ENCODE measurements at regions not wholly inside any gene's neighbourhood (a gene's known extent, or its start where the extent isn't known, plus 50 kb on each side); places are given as distances from the start of the nearest gene placed in this dataset.
"Not testable (repeated sequence)": the region's sequence is repeated elsewhere in the genome, so short reads cannot be mapped to it uniquely, and the experiment has no call there.

DNA sequence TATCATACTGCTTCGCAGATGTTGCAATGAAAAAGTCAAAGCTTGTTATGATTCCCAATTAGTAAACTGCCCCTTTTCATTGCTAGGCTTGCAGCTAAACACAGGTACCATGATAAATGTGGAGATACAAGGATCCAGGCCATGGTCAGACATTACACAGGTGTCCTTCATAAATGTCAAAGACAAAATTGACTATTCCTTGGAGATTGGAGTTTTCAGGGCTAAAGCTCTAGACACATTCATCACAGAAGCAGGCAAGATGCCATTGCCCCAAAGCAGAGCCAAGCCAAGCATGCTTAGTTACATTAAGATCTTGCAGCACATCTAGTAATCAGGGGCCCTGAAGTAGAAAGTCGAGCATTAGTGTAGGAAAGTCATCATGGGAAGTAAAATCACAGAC, 111.3 kb upstream of the INTU start:
- no peak for FAIRE-seq

DNA sequence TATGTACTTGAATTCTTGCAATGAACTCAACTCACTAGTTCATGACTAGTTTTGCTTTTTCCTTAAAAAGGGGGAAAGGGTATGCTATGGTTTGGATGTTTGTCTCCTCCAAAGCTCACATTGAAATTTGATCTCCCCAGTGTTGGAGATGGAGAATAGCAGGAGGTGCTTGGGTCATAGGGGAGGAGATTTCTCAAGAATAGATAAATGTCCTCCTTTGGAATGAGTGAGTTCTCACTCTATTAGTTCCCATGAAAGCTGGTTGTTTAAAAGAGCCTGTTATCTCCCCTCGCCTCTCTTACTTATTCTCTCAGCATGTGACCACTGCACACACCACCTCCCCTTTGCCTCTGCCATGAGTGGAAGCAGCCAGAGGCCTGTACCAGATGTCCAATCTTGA, 109.4 kb upstream of the INTU start:
- no peak for FAIRE-seq

DNA sequence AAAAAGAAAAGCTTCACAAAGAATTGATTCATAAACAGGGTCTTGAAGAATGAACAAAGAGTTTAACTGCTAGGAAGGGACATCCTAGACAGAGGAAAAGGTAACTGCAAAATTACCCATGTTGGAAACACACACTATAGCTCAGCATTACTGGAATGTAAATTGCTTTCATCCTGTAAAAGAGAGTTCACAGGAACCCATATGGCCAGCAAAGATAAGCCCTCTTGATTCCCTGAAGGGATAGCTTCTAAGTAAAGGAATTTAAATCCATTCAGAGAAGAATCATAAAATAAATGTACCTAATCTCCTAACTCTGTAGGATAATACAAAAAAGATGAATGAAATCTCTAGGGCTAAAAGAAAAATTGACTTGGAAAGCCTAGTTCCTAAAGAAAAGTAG, 107.1 kb upstream of the INTU start:
- no peak for FAIRE-seq

DNA sequence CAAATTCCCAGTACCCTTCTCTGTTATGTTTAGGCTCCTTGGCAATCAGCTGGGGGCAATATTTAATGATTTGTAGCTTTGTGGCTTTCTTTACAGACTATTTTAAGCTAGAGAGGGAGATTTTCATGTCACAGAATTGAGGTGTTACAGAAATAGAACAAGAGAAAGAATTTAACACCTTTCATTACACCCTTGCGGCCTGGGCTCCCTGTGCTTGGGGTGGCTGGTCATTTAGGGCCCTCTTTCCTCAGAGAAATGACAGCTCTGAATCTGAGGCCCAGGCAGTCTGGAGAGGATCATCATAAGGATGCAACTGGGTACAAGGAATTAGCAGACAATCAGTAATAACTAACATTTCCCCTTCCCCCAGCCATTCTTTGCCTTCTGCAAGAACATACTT, 104.5 kb upstream of the INTU start:
- no peak for FAIRE-seq

DNA sequence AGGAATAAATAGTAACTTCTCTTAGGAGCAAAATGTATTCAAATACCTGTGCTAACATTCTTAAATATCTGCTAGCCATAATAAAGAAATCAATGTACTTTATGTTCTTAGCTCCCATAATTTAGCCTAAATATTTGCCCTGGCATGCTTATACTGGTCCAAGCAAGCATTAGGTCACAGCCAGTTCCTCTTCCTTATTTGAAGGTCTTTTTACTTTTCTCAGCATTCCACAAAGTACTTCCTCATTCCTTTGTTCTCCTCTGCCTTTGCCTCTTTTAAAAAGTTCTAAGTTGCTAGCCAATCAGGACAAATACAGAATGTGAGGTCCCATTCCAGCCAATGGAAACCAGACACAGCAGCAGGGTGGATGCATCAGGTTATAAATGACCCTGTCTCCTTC, 102.9 kb upstream of the INTU start:
- not testable (repeated sequence) for FAIRE-seq

DNA sequence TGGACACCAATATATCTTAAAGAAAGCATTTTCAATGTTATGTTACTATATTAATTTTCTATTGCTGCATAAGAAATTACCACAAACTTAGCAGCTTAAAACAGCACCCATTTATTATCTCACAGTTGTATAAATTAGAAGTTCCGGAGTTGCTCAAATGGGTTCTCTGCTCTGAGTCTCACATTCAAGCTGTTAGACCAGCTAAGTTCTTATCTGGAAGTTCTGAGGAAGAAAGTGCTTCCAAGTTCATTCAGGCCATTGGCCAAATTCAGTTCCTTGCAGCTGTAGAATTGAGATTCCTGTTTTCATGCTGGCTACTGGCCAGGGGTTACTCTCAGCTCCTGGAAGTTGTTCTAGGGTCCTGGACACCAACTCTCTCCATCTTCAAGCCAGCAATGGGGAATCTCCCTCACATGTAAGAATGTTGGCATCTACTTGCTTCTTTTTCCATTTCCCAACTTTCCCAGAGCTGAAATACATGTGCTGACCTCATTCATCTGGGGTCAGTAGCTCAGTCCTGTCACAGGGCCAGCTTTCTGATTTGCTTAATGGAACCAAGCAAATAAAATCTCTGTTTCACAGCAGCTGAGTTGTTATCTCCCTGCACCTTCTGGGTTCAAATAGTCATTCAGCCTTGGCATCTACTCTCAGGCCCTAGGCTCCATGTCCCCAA, 99.6 kb upstream of the INTU start:
- FAIRE-seq, result no peak

DNA sequence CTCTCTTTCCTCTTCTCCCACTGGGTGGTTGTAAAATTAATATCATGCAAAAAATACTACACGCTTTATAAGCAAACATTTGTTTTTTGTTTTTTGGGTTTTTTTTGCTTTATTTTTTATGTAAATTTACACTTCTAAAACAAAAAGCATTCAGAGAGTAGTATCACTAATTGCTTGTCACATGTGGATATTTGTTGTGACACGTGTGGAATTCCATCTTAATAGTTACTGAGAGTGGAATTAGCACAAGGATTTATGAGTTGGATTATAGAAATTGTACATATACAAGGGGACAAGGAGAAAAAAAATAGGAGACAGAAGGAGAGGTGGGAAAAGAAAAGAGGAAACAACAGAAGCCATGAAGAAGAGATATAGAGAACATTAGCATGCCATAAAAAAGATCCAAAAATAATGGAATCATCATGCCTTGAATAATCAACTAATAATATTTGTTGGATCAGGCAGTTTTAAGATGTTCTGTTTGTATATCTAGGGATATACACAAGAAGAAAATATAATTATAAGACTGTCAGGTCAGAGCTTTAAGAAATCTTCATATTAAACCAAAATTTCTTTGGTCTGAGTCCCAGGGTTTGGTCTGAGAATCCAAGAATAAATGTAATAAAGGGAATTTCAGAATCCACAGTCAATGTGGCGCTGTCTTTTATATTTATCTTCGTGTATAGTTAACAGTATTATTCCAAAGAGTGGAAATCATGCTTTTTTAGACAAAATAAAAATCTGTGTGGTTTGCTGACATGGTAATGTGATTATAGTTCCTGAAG, 98.5 kb upstream of the INTU start:
- FAIRE-seq, result no peak

DNA sequence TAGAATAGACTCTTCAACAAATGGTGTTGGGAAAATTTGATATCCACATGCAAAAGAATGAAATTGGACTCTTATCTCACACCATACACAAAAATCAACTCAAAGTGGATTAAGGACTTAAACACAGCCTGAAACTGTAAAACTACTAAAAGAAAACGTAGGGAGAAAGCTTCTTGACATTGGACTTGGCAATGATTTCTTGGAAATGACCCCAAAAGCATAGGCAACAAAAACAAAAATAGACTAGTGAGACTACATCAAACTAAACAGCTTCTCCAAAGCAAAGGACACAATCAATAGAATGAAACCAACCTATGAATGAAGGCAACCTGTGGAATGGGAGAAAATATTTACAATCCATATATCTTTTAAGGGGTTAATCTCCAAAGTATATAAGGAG, 94.7 kb upstream of the INTU start:
- FAIRE-seq, result no peak

DNA sequence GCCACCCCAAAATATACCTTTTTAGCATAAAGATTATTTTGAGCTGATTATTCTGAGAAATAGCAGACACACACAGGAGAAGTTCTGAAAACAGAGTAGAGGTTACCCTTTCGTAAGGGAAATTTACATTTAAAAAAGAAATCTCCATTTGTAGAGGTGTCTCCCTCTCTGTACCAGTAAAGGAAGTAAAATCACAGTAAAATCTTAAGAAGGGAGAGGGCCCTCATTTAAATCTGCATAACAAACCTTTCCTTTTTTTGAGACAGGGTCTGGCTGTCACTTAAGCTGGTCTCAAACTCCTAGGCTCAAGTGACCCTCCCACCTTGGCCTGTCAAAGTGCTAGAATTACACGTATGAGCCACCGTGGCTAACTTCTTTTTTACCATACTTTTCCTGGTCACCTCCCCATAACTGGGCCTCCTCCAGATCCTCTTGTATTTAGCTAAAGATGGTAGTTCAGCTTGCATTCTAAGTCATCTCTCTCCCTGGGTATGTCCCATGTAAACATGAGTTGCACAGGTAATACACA, 92.2 kb upstream of the INTU start:
- FAIRE-seq, result no peak

DNA sequence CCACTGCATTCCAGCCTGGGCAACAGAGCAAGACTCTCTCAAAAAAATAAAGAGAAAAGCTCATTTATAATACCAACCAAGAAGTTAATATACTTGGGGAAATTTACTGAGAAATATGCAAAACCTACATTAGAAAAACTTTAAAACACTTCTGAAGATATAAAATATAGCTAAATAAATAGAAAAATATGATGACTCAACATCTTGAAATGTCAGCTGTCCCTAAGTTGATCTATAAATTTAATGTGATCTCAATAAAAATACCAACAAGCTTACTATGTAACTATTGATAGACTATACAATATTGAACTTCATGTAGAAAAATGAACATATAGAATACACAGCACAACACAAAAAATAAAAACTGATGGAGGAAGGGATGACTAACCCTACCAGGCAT, 87.5 kb upstream of the INTU start:
- no peak for FAIRE-seq

DNA sequence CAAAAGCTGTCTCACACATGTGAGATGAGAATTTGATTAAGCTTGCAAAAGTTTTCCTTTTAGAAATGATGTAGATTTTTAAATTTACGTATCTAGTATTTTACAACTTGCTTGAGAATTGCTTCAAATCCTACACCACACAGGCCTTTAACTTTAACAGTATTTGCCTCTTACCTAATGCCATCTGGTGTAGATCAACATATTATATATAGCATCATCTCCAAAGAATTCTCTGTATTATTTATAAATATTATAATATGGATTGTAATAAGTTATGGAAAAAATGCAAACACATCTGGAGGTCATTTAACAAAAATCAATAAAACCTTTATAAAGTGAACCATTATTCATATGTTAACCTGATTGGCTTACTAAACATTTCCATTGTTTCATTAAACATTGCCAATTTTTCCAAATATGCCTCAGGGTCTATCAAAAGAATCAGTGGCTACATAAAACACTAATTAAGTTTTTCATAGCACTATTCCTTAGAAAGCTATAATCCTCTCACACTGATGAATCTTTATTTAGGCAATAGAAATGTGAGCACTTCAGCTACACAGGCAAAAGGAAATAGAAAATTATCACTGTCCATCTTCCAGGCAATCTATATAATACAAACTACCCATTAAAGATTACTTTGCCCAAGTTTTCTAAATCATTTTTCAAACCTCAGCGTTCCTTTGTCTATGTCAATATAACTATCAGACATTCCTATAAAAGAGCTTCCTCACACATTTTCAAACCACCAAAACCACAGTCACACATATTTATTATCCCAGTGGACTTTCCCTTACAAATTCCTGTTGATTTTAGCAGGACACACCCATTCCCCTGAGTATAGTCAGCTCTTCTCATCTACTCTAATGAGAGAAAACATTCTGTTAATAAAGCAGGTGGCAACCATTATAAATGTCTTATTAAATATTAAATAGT, 83.5 kb upstream of the INTU start:
- no peak for FAIRE-seq

DNA sequence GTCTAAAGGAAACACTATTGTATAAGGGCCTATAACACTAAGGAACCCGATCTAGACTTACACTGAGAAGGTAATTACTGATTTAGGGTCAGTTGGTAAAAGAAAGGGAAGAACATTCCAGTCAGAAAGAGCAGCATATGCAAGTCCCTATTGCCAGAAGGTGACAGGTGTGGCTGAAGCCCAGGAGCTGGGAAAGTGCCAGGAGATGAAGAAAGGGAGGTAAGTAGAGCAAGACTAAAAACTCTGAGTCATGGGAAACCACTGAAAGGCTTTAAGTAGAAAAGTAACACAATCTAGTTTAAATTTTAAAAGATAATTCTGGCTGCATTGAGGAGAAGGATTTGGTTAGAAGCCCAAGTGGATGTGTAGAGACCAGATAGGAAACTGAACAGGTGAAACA, 77.7 kb upstream of the INTU start:
- FAIRE-seq, result no peak

DNA sequence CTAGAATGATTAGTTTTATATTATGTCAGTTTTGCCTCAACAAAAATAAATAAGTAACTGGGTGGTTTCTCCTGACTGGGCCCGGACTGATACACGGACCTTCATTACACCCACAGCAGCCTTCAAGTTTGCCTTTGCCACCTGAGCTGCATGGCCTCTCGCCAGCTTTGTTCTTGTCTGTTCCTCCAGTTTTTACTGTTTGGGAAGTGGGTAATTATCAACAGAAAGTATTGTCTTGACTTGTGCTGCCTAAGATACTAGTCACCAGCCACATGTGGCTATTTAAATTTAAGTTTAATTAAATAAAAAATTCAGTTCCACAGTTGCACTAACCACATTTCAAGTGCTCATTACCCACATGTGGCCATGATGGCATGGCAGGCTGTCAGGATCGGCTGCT, 74.7 kb upstream of the INTU start:
- FAIRE-seq, result no peak

DNA sequence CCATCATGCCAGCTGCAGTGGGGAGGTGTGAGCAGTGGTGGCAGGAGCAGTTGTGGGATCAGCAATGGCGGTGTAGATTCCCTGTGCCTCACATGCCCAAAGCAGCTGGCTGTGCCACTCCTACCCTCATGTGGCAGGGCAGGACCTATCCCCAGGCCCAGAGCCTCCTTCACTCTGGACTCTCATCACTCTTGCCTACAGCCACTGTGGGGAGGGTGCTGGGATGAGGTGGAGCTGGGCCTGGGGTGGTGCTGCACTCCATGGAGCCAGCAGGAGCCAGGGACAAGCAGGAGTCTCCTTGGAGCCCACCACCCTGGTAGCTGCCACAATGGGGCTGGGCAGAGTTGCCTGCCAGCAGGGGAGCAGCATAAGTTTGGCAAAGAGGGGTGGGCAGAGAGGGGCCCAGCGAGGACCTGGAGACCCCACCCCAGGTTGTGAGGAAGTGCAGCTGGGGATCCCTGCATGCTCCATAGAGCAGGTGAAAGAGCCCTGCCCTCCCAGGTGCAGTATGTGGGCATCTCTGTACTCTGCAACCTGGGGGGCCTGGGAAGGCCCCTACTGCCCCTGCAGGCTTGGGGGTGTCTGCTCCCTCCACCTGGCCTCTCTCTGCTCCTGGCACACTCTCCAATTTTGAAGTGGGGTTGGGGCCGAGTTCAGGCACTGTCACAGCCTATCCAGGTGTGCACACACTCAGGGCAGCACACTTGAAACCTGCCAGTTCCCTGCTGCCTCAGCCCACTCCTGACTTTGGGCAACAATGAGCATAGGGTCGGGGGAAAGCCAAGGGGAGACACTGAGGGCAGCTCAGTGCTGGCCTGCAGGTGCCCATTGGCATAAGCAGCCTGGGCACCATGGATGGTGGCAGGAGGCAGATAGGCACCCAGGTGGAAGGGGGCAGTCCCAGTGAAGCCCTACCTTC, 74.0 kb upstream of the INTU start:
- FAIRE-seq, result no peak

DNA sequence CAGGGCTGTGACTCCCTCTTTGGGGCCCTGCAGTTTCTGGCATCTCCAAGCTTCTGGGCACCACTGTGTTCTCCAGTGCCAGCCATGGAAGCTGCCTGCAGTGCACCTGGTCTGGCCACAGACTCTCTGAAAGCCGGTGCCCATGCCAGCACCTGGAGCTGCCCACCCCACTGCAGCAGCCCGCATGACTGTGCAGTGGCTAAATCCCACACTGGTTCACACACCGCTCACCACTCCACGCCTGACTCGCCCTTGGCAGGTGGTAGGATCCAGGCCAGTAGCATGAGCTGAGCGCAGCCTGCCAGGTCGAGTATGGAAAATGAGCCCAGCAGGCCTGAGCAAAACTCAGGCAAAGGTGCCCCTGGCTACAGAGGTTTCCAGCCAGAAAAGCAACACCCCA, 72.8 kb upstream of the INTU start:
- FAIRE-seq, result no peak

DNA sequence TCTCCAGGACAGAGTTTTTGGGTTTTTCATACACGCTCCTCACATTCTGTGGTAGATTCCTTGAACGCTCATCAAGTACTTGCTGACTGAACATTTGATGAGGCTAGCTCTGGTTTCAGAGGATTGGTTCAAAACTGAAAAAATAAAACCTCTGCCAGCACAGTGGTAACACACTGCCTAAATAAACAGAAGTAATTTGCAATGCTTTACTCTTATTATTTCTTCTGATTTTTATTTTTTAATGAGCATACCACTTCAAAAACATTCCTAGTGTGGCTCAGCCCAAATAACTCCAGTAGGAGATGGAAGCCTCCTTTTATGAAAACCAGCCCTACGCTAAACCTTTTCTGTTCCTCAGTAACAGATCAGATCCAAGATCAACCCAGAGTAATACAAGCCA, 72.0 kb upstream of the INTU start:
- no peak for FAIRE-seq

DNA sequence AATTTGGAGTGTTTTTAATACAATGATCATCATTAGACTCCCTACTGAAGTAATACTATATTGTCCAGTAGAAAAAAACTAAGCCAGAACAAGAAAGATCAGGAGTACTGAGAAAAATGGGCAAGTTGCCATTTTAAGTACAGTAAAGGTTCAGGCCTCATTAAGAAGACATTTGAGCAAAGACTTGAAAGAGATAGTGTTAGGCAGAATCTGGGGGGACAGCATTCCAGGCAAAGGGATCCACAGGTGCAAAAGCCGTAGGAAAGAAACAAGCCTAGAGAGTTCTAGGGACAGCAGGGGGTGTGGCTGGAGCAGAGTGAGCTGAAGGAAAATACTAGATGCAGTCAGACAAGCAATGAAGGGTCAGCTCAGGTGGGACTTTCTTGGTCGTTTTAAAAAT, 58.1 kb upstream of the INTU start:
- no peak for FAIRE-seq

DNA sequence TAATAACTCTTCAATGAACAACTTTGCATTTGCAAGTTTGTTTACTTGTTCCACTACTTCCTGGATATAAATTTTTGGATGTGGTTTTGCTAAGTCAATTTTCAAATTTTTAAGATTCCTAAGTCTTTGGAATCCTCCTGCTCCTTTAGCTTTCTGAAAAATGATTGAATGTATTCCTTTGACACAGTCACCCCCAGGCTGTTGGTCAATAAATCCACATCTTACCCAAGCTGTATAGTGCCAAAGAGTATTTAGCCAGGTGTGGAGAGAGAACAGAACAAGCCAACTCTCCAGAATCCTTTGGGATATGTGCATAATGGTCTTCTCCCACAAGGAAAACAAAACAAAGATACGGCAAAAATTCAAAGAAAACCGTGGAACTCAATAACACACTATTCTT, 56.9 kb upstream of the INTU start:
- FAIRE-seq, result peak; percentile 48

DNA sequence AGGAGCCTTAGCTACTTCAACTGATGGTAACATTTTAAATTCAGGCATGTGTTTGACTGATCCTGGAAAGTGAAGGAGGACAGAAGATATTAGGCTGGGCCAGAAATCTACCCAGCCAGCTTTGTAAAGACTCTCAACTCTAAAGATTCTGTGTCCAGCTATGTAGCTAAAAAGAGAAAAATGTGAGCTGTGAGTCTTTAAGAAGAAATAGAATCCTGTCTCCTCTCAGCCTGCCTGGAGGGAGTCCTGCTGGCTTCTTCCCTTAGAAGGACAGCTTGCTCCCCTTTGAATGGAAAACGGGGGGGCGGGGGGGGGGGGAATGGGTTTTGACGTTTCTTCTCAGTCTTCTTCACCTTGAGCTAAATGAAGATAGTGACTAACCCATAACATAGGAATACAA, 54.3 kb upstream of the INTU start:
- FAIRE-seq, result no peak

DNA sequence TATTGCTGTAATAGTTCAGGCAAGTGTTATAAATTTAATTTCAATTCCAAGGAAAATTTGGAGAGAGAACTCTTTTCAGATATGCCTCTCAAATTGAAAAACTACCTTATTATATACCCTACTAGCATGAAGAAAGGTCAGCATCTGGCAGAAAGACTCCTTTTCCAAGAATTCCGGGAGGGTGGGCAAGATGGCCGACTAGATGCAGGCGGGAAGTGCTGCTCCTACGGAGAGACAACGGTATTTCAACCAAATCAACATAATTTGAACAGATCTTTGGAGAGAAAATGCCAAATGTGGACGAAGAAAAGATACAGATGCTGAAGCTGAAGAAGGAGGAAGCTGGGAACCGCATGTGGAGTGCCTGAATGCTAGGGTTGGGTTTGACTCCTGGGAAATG, 53.8 kb upstream of the INTU start:
- no peak for FAIRE-seq

DNA sequence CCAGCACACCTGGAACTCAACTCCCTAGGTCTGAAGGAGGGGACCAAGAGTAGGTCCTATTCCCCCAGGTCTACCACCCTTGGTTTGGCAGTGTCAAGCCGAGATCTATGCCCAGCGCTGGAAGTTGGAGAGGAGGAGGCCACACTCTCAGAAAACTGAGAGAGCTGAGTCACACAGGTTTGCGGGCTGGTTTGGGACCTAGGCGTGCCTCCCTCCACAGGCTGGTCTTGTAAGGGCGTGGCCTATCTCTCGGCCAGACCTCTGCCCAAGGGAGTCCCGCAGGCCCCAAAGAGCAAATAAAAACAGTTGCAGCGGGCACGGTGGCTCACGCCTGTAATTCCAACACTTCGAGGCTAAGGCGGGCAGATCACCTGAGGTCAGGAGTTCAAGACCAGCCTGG, 52.9 kb upstream of the INTU start:
- no peak for FAIRE-seq

DNA sequence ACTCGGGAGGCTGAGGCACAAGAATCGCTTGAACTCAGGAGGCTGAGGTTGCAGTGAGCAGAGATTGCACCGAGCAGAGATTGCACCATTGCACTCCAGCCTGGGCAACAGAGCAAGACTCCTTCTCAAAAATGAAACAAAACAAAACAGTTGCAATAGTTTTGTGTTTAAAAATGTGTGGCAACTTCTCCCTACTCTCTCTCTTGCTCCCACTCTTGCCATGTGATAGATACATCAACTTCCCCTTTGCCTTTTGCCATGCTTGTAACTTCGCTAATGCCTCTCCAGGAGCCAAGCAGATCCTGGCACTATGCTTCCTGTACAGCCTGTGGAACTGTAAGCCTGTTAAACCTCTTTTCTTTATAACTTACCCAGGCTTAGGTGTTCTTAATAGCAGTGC, 52.5 kb upstream of the INTU start:
- no peak for FAIRE-seq

Data from endometrium (tissue), 2 donors.